Keratinocyte (primary cell): ENCODE measurements at regions not wholly inside any gene's neighbourhood (a gene's known extent, or its start where the extent isn't known, plus 50 kb on each side); places are given as distances from the start of the nearest gene placed in this dataset.

Source experiments
- EZH2 ChIP-seq: IDR thresholded peaks from one replicate; pipeline ENCODE4 v1.6.1; 2012; ENCODE audit warnings: inconsistent platforms, mild to moderate bottlenecking, low read length, moderate library complexity
- TF ChIP-seq, protein P1 (sequence below), 3 experiments: IDR thresholded peaks in 1 of 3; conservative IDR thresholded peaks in 1 of 3; optimal IDR thresholded peaks in 1 of 3; 2 replicates in 2 of 3; 3 replicates in 1 of 3; pipeline versions ENCODE3 to v1.5.1; 2011; ENCODE audit warnings: low read length in 3 of 3, mild to moderate bottlenecking in 3 of 3, moderate library complexity in 2 of 3, control low read depth in 1 of 3, inconsistent platforms in 1 of 3; ENCODE audit not compliant: insufficient read depth in 2 of 3; ENCODE audit errors: extremely low read depth in 1 of 3

DNA sequence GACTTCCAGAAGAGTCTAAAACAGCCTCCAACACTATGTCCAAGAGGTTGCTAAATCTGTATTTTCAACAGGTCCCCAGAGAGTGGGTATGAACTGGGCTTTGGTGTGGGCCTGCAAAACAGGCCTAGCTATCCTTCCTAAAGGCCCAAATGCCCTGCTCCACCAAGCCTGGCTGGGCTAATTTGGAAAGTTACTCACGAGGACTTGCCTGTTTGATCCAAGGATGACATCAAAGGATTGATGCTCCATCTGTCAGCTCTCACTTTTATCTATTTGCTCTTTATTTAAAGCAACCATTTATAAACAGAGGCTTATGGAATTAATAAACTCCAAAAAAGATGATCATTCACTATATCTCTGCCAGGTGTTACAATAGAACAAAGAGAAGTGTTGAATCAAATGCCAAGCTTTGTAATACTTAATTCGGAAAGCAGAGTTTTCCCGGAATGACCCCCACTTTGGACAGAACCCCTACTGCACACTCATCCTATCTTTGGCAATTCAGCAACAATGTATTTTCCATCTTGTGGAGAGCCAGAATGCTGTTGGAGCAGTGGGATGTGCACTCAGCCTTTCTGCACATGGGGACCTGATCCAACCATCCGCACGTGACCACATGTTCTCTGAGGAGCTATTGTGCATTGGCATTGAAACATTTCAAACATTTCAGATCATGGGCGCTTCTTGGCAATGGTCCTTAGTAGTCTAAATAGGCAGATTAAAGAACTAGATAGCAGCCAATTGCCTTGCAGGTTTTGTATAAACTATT lies 163.3 kb upstream of the THBS1 start:
- TF ChIP-seq, protein P1, sequence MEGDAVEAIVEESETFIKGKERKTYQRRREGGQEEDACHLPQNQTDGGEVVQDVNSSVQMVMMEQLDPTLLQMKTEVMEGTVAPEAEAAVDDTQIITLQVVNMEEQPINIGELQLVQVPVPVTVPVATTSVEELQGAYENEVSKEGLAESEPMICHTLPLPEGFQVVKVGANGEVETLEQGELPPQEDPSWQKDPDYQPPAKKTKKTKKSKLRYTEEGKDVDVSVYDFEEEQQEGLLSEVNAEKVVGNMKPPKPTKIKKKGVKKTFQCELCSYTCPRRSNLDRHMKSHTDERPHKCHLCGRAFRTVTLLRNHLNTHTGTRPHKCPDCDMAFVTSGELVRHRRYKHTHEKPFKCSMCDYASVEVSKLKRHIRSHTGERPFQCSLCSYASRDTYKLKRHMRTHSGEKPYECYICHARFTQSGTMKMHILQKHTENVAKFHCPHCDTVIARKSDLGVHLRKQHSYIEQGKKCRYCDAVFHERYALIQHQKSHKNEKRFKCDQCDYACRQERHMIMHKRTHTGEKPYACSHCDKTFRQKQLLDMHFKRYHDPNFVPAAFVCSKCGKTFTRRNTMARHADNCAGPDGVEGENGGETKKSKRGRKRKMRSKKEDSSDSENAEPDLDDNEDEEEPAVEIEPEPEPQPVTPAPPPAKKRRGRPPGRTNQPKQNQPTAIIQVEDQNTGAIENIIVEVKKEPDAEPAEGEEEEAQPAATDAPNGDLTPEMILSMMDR (optimal IDR thresholded peaks at IDR 0.05 in 1 of 3, IDR thresholded peaks at IDR 0.05 in 1 of 3, conservative IDR thresholded peaks at IDR 0.05 in 1 of 3; ENCODE audit: extremely low read depth in 1 of 3, insufficient read depth in 2 of 3, low read length in 3 of 3), result no peak
- TF ChIP-seq EZH2, result no peak
